Trophoblast cell (in vitro differentiated cells and primary cell): ENCODE measurements at regions not wholly inside any gene's neighbourhood (a gene's known extent, or its start where the extent isn't known, plus 50 kb on each side); places are given as distances from the start of the nearest gene placed in this dataset.

ENCODE experiments used
- DNase-seq, 2 donors: peaks; one replicate each; pipeline ENCODE4 v3.0.0-alpha.2; 2016
- H2AFZ ChIP-seq: 2 replicates; pipeline ENCODE4 v1.6.1; 2013; ENCODE audit warnings: low read length, moderate library complexity, mild to moderate bottlenecking; ENCODE audit not compliant: insufficient read depth, poor library complexity
- H2AK5ac ChIP-seq: 2 replicates; pipeline ENCODE4 v1.6.1; 2013; ENCODE audit warnings: mild to moderate bottlenecking, low read length
- H2BK120ac ChIP-seq: 2 replicates; pipeline ENCODE4 v1.6.1; 2013; ENCODE audit warnings: low read length, mild to moderate bottlenecking, moderate library complexity; ENCODE audit not compliant: insufficient read depth, poor library complexity
- H2BK12ac ChIP-seq: 2 replicates; pipeline ENCODE4 v1.6.1; 2013; ENCODE audit warnings: mild to moderate bottlenecking, low read length, moderate library complexity
- H2BK5ac ChIP-seq: 2 replicates; pipeline ENCODE4 v1.6.1; 2013; ENCODE audit warnings: low read length, low read depth, moderate library complexity, mild to moderate bottlenecking; ENCODE audit not compliant: poor library complexity
- H3K14ac ChIP-seq: 2 replicates; pipeline ENCODE4 v1.6.1; 2013; ENCODE audit warnings: mild to moderate bottlenecking, low read length
- H3K18ac ChIP-seq: 2 replicates; pipeline ENCODE4 v1.6.1; 2013; ENCODE audit warnings: mild to moderate bottlenecking, low read length
- H3K23ac ChIP-seq: 2 replicates; pipeline ENCODE4 v1.6.1; 2013; ENCODE audit warnings: low read length
- H3K27ac ChIP-seq: 2 replicates; pipeline ENCODE4 v1.5.1; 2013; ENCODE audit warnings: low read depth, mild to moderate bottlenecking, inconsistent platforms, low read length, moderate library complexity
- H3K27me3 ChIP-seq: 2 replicates; pipeline ENCODE4 v1.6.1; 2013; ENCODE audit warnings: inconsistent platforms, mild to moderate bottlenecking, low read length, moderate library complexity; ENCODE audit not compliant: insufficient read depth
- H3K36me3 ChIP-seq, 2 experiments: 1 replicate in 1 of 2; 2 replicates in 1 of 2; pipeline ENCODE4 v1.6.1; 2013; ENCODE audit warnings: low read length in 2 of 2, mild to moderate bottlenecking in 2 of 2, moderate library complexity in 1 of 2; ENCODE audit not compliant: insufficient read depth in 2 of 2, control insufficient read depth in 1 of 2
- H3K4ac ChIP-seq: 2 replicates; pipeline ENCODE4 v1.6.1; 2013; ENCODE audit warnings: low read depth, mild to moderate bottlenecking, low read length, moderate library complexity
- H3K4me1 ChIP-seq, 2 experiments: 1 replicate in 1 of 2; 2 replicates in 1 of 2; pipeline ENCODE4 v1.6.1; 2013; ENCODE audit warnings: low read length in 2 of 2, mild to moderate bottlenecking in 2 of 2, moderate library complexity in 1 of 2; ENCODE audit not compliant: insufficient read depth in 2 of 2, control insufficient read depth in 1 of 2
- H3K4me2 ChIP-seq: 2 replicates; pipeline ENCODE4 v1.6.1; 2013; ENCODE audit warnings: inconsistent platforms, mild to moderate bottlenecking, low read length, moderate library complexity
- H3K4me3 ChIP-seq: 2 replicates; pipeline ENCODE4 v1.5.1; 2013; ENCODE audit warnings: mild to moderate bottlenecking, low read depth, low read length, inconsistent platforms
- H3K79me1 ChIP-seq: one replicate; pipeline ENCODE4 v1.6.1; 2013; ENCODE audit warnings: low read length
- H3K79me2 ChIP-seq: 2 replicates; pipeline ENCODE4 v1.6.1; 2013; ENCODE audit warnings: low read length, mild to moderate bottlenecking; ENCODE audit not compliant: control insufficient read depth, insufficient read depth, poor library complexity
- H3K9ac ChIP-seq: 2 replicates; pipeline ENCODE4 v1.6.1; 2013; ENCODE audit warnings: mild to moderate bottlenecking, low read length
- H3K9me3 ChIP-seq: 2 replicates; pipeline ENCODE4 v1.6.1; 2013; ENCODE audit warnings: low read depth, mild to moderate bottlenecking, control low read depth, inconsistent platforms, low read length; ENCODE audit not compliant: insufficient read depth
- H4K12ac ChIP-seq: 2 replicates; pipeline ENCODE4 v1.6.1; 2013; ENCODE audit warnings: low read depth, mild to moderate bottlenecking, low read length, moderate library complexity
- H4K8ac ChIP-seq: 2 replicates; pipeline ENCODE4 v1.6.1; 2013; ENCODE audit warnings: low read depth, mild to moderate bottlenecking, low read length, moderate library complexity
- H4K91ac ChIP-seq: one replicate; pipeline ENCODE4 v1.6.1; 2013; ENCODE audit warnings: low read depth, mild to moderate bottlenecking, low read length, moderate library complexity
- WGBS: extraction: QIAGEN DNeasy Blood & Tissue Kit; methylation state at CpG from one replicate; pipeline ENCODE4 v1.1.7; 2013; ENCODE audit warnings: missing lambda C conversion rate; ENCODE audit not compliant: insufficient read length, insufficient coverage; ENCODE audit errors: extremely low coverage; 5-methylcytosine and 5-hydroxymethylcytosine counted together

- Histone ChIP-seq H3K4me1 (peaks cover 0 to 3% of the 10 kb centered on the region in 2 experiments), H3K79me1 (no peaks in the 10 kb centered on the region), H3K27me3 (no peaks in the 10 kb centered on the region), H3K9ac (no peak overlapping the region), H3K23ac (no peak overlapping the region), H3K36me3 (no peaks in the 10 kb centered on the region), H3K18ac (no peak overlapping the region), H3K4ac (no peak overlapping the region), H3K9me3 (no peaks in the 10 kb centered on the region), H3K4me2 (no peak overlapping the region), H2AK5ac (no peak overlapping the region), H3K4me3 (no peak overlapping the region), H4K8ac (no peak overlapping the region), H3K27ac (no peak overlapping the region), H3K79me2 (no peaks in the 10 kb centered on the region), H4K12ac (no peak overlapping the region), H2BK12ac (no peak overlapping the region), H4K91ac (no peak overlapping the region), H2BK120ac (no peak overlapping the region), H3K14ac (no peak overlapping the region), H2AFZ (no peak overlapping the region), H2BK5ac (no peak overlapping the region)
- no CpG with 5 or more reads among the region's 1 CpG for WGBS
- no peak for DNase-seq
Measured at GRCh38 chr9:81183761-81184160, 505.6 kb downstream of the TLE1 start.

- Histone ChIP-seq H3K79me2 (no peaks in the 10 kb centered on the region), H3K27ac (no peak overlapping the region), H3K9me3 (no peaks in the 10 kb centered on the region), H3K79me1 (no peaks in the 10 kb centered on the region), H3K4me1 (peaks cover 0 to 3% of the 10 kb centered on the region in 2 experiments), H3K4me2 (no peak overlapping the region), H4K12ac (no peak overlapping the region), H3K23ac (no peak overlapping the region), H4K91ac (no peak overlapping the region), H3K36me3 (no peaks in the 10 kb centered on the region), H3K4me3 (no peak overlapping the region), H2BK12ac (no peak overlapping the region), H2AK5ac (no peak overlapping the region), H4K8ac (no peak overlapping the region), H2BK5ac (no peak overlapping the region), H2BK120ac (no peak overlapping the region), H3K18ac (no peak overlapping the region), H3K27me3 (no peaks in the 10 kb centered on the region), H2AFZ (no peak overlapping the region), H3K14ac (no peak overlapping the region), H3K4ac (no peak overlapping the region), H3K9ac (no peak overlapping the region)
- no peak for DNase-seq
- WGBS = no CpG with 5 or more reads among the region's 1 CpG
Measured at GRCh38 chr9:81182431-81182830, 506.9 kb downstream of the TLE1 start.

GRCh38 chr9:81174023-81174422, 515.3 kb downstream of the TLE1 start:
- no peak overlapping the region for H3K27ac ChIP-seq
- H3K4me3 ChIP-seq = no peak overlapping the region
- H2BK5ac ChIP-seq = no peak overlapping the region
- no peak overlapping the region for H3K18ac ChIP-seq
- H2BK120ac ChIP-seq = no peak overlapping the region
- DNase-seq = peak in 1 of 2 donors; percentile 6
- H3K27me3 ChIP-seq = no peaks in the 10 kb centered on the region
- H3K79me1 ChIP-seq = no peaks in the 10 kb centered on the region
- no peak overlapping the region for H2BK12ac ChIP-seq
- no peak overlapping the region for H4K8ac ChIP-seq
- no peak overlapping the region for H3K23ac ChIP-seq
- no peaks in the 10 kb centered on the region for H3K79me2 ChIP-seq
- H4K91ac ChIP-seq = no peak overlapping the region
- no peaks in the 10 kb centered on the region for H3K9me3 ChIP-seq
- H3K9ac ChIP-seq = no peak overlapping the region
- H4K12ac ChIP-seq = no peak overlapping the region
- no peak overlapping the region for H2AK5ac ChIP-seq
- no peak overlapping the region for H2AFZ ChIP-seq
- H3K36me3 ChIP-seq = no peaks in the 10 kb centered on the region
- H3K4me2 ChIP-seq = no peak overlapping the region
- H3K4ac ChIP-seq = no peak overlapping the region
- WGBS = no CpG with 5 or more reads among the region's 3 CpGs
- no peaks in the 10 kb centered on the region for H3K4me1 ChIP-seq
- no peak overlapping the region for H3K14ac ChIP-seq

- WGBS = no CpG with 5 or more reads among the region's 2 CpGs
- no peak overlapping the region for H4K12ac ChIP-seq
- H3K79me1 ChIP-seq = no peaks in the 10 kb centered on the region
Measured at GRCh38 chr9:81171689-81172088, 517.7 kb downstream of the TLE1 start.

More at GRCh38 chr9:81171689-81172088, 517.7 kb downstream of the TLE1 start:
- no peak overlapping the region for H3K27ac ChIP-seq
- no peak for DNase-seq
- no peaks in the 10 kb centered on the region for H3K36me3 ChIP-seq
- no peak overlapping the region for H3K4me2 ChIP-seq
- no peak overlapping the region for H2AFZ ChIP-seq
- no peaks in the 10 kb centered on the region for H3K9me3 ChIP-seq
- H3K4me3 ChIP-seq = no peak overlapping the region
- H2AK5ac ChIP-seq = no peak overlapping the region
- H2BK120ac ChIP-seq = no peak overlapping the region
- no peaks in the 10 kb centered on the region for H3K79me2 ChIP-seq
- H4K8ac ChIP-seq = no peak overlapping the region
- no peak overlapping the region for H3K18ac ChIP-seq
- H2BK12ac ChIP-seq = no peak overlapping the region
- no peak overlapping the region for H2BK5ac ChIP-seq
- H3K4me1 ChIP-seq = no peaks in the 10 kb centered on the region
- no peak overlapping the region for H3K9ac ChIP-seq
- no peak overlapping the region for H3K23ac ChIP-seq
- no peak overlapping the region for H4K91ac ChIP-seq
- no peak overlapping the region for H3K14ac ChIP-seq
- no peak overlapping the region for H3K4ac ChIP-seq
- no peaks in the 10 kb centered on the region for H3K27me3 ChIP-seq
